ENCODE measurements at regions not wholly inside any gene's neighbourhood (a gene's known extent, or its start where the extent isn't known, plus 50 kb on each side); places are given as distances from the start of the nearest gene placed in this dataset.

DNA sequence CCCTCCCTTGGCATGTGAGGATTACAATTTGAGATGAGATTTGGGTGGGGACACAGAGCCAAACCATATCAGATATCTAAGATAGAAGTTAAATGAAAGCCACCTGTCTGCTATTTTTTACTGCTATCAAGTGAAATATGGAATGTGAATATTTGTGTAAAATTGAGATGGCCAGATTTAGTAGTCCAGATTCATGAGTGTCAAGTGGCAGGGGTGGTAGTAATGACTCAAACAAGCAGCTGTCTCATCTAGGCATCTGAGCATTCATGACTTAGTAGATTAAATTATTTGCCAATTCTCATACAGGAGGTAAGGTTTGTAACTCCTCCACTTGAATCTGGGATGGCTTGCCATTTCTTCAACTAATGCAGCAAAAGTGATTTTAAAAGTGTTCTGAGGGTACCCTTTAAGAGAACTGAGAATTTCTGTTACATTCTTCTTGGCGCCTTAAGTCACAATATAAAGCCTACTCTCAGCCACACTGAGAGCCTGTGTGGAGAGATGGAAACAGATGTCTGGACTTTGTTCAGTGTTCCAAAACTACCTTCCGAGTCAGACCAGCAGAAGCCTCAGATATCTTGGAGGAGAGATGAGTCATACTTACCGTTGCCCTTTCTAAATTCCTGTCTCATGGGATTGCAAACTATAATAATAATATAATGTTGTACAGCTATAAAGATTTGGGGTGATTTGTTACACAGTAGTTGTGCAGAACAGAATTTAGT is 1065.6 kb upstream of the TMPRSS15 start:
- TF ChIP-seq SUZ12 (IDR thresholded peaks at IDR 0.05; ENCODE audit: extremely low read depth, insufficient read depth, insufficient read length) (no peak), YY1 (IDR thresholded peaks at IDR 0.05; ENCODE audit: insufficient read depth, insufficient read length) (no peak)

All from NT2/D1 (cell line).